ENCODE measurements at regions not wholly inside any gene's neighbourhood (a gene's known extent, or its start where the extent isn't known, plus 50 kb on each side); places are given as distances from the start of the nearest gene placed in this dataset.

DNA sequence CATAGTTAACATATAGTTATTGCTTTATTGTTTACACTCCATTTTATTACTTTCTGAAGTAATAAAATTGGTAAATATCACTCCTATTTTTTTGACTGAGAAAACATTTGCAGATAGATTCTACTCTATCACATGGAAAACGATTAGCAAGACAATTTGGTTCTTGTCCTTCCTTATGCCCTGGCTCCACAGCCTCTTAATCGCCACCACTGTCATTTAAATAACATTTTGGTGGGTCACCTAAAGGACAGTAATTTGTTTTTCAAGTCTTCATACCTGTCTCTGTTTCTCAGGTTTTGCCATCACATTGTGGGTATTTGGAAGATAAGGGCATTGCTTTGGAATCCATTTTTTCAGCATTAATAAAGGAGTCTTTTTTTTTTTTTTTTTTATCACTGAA lies 521.5 kb upstream of the IRAK1BP1 start:
- Histone ChIP-seq H3K4ac (ENCODE audit: low read depth, low read length) (no peak overlapping the region), H2AK5ac (ENCODE audit: low read depth, low read length) (no peak overlapping the region), H3K14ac (replicated peaks; ENCODE audit: low read depth, low read length) (no peak overlapping the region), H4K5ac (ENCODE audit: low read depth, low read length) (no peak overlapping the region), H2BK15ac (ENCODE audit: low read depth, low read length) (no peak overlapping the region), H2BK120ac (ENCODE audit: low read depth, low read length) (no peak overlapping the region), H3K18ac (ENCODE audit: low read depth, low read length) (no peak overlapping the region), H3K36me3 (ENCODE audit: control insufficient read depth, insufficient read depth, low read length) (no peaks in the 10 kb centered on the region), H3K4me2 (ENCODE audit: low read depth, low read length) (no peak overlapping the region), H3K79me1 (ENCODE audit: low read depth in 1 of 2, low read length in 2 of 2) (no peaks in the 10 kb centered on the region), H4K8ac (ENCODE audit: low read depth in 2 of 2, low read length in 2 of 2) (no peak overlapping the region), H4K91ac (ENCODE audit: insufficient read depth, low read depth, low read length) (no peak overlapping the region), H3K4me1 (ENCODE audit: control insufficient read depth, insufficient read depth, low read length) (no peaks in the 10 kb centered on the region), H3K27me3 (ENCODE audit: control insufficient read depth, insufficient read depth, low read length) (no peaks in the 10 kb centered on the region), H3K56ac (ENCODE audit: extremely low read depth, insufficient read depth, low read length) (no peak overlapping the region), H3K23ac (ENCODE audit: low read depth, low read length) (no peak overlapping the region), H3K4me3 (ENCODE audit: insufficient read depth, low read depth, low read length) (no peak overlapping the region), H3K9me3 (ENCODE audit: control insufficient read depth, insufficient read depth, low read length) (no peaks in the 10 kb centered on the region; the same call in 1 of the 2 replicates), H4K20me1 (ENCODE audit: insufficient read depth, low read length) (no peaks in the 10 kb centered on the region), H2BK20ac (ENCODE audit: low read depth, low read length) (no peak overlapping the region), H3K27ac (ENCODE audit: insufficient read depth, low read length) (no peak overlapping the region), H2BK5ac (ENCODE audit: low read depth, low read length, poor library complexity, severe bottlenecking) (no peak overlapping the region), H2AK9ac (replicated peaks; ENCODE audit: low read depth, low read length, poor library complexity) (no peak overlapping the region), H2AFZ (replicated peaks; ENCODE audit: low read length, poor library complexity) (no peak overlapping the region), H3K9me1 (ENCODE audit: insufficient read depth, low read length) (no peaks in the 10 kb centered on the region), H3K9ac (ENCODE audit: low read depth, low read length) (no peak overlapping the region)
- no TSS peak for BruUV-seq (replicated peaks)
- dilution Hi-C loops (cut with HindIII; ENCODE audit: low sequenced_read_pairs, unreplicated experiment) = no loop called here
- ATAC-seq (ENCODE audit: low read depth) = no peak
- in situ Hi-C loops (cut with MboI; ENCODE audit: low sequenced_read_pairs) = no loop called here
- TF ChIP-seq MAFK (IDR thresholded peaks at IDR 0.05; ENCODE audit: low read depth, low read length) = no peak
- no peak for TF ChIP-seq POLR2A (IDR thresholded peaks at IDR 0.05; ENCODE audit: low read depth, low read length)
- no peak for TF ChIP-seq MAZ (IDR thresholded peaks at IDR 0.05; ENCODE audit: borderline replicate concordance, low read depth, low read length)
- no peak for TF ChIP-seq CHD1 (IDR thresholded peaks at IDR 0.05; ENCODE audit: low read depth, low read length)
- no peak for TF ChIP-seq SMC3 (IDR thresholded peaks at IDR 0.05; ENCODE audit: low read depth, low read length)
- TF ChIP-seq, protein P1, sequence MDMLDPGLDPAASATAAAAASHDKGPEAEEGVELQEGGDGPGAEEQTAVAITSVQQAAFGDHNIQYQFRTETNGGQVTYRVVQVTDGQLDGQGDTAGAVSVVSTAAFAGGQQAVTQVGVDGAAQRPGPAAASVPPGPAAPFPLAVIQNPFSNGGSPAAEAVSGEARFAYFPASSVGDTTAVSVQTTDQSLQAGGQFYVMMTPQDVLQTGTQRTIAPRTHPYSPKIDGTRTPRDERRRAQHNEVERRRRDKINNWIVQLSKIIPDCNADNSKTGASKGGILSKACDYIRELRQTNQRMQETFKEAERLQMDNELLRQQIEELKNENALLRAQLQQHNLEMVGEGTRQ (IDR thresholded peaks at IDR 0.05; ENCODE audit: low read depth, low read length) = no peak
- TF ChIP-seq RAD21 (IDR thresholded peaks at IDR 0.05; ENCODE audit: low read length) = no peak
- no peak for TF ChIP-seq FOS (IDR thresholded peaks at IDR 0.05; ENCODE audit: low read depth, low read length)
- no peak for TF ChIP-seq BHLHE40 (IDR thresholded peaks at IDR 0.05; ENCODE audit: low read depth, low read length)
- no peak for DNase-seq
- ChIA-PET POLR2A (ENCODE audit: unreplicated experiment) (no interaction called here), CTCF (no interaction called here)
- intact Hi-C loops (cut with micrococcal nuclease) = no loop called here
- WGBS, 2 experiments (ENCODE audit: extremely low coverage in 2 of 2, insufficient read length in 1 of 2) = no CpG with 5 or more reads among the region's 2 CpGs

Measured in IMR-90 (cell line).